ENCODE measurements at regions not wholly inside any gene's neighbourhood (a gene's known extent, or its start where the extent isn't known, plus 50 kb on each side); places are given as distances from the start of the nearest gene placed in this dataset.

GRCh38 chr5:68433923-68434879, 218.6 kb downstream of the PIK3R1 start (continued):
- TF ChIP-seq, protein P1, sequence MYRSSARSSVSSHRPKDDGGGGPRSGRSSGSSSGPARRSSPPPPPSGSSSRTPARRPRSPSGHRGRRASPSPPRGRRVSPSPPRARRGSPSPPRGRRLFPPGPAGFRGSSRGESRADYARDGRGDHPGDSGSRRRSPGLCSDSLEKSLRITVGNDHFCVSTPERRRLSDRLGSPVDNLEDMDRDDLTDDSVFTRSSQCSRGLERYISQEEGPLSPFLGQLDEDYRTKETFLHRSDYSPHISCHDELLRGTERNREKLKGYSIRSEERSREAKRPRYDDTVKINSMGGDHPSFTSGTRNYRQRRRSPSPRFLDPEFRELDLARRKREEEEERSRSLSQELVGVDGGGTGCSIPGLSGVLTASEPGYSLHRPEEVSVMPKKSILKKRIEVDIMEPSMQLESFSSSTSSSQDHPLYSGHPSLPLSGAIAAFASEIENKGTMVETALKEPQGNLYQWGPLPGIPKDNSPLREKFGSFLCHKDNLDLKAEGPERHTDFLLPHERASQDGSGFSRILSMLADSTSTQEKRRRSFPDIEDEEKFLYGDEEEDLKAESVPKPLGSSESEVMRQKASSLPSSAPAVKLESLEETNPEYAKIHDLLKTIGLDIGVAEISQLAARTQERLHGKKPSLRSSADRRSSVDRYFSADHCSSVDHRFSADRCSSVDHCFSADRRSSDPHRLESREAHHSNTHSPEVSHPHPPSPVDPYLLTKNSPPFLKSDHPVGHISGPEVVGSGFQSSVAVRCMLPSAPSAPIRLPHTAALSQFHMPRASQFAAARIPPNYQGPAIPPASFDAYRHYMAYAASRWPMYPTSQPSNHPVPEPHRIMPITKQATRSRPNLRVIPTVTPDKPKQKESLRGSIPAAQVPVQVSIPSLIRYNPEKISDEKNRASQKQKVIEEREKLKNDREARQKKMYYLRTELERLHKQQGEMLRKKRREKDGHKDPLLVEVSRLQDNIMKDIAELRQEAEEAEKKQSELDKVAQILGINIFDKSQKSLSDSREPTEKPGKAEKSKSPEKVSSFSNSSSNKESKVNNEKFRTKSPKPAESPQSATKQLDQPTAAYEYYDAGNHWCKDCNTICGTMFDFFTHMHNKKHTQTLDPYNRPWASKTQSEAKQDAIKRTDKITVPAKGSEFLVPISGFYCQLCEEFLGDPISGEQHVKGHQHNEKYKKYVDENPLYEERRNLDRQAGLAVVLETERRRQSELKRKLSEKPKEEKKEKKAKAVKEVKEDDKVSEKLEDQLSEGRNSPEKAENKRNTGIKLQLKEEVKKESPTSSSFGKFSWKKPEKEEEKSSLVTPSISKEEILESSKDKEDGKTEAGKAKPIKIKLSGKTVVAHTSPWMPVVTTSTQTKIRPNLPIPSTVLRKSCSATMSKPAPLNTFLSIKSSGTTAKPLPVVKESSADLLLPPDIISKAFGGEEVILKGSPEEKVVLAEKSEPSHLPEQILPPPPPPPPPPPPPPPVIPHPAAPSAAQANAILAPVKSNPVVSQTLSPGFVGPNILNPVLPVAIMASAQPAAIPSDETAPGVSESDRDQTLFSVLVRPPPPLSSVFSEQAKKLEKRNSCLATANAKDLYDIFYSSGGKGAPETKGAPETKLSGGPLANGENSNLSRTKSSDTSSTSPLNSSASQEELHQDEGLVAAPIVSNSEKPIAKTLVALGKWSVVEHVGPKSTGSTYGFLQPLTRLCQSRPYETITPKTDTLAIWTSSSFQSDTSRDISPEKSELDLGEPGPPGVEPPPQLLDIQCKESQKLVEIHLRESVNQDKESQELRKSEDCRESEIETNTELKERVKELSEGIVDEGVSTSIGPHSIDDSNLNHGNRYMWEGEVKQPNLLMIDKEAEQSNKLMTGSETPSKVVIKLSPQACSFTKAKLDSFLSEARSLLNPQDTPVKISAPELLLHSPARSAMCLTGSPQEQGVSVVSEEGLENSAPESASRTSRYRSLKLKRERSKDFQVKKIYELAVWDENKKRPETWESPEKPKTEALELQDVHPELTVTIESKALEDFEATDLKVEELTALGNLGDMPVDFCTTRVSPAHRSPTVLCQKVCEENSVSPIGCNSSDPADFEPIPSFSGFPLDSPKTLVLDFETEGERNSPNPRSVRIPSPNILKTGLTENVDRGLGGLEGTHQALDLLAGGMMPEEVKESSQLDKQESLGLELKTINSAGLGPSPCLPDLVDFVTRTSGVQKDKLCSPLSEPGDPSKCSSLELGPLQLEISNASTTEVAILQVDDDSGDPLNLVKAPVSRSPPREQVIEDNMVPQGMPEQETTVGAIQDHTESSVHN (CRISPR knock-in tag; IDR thresholded peaks at IDR 0.05): no peak
- TF ChIP-seq, protein P2, sequence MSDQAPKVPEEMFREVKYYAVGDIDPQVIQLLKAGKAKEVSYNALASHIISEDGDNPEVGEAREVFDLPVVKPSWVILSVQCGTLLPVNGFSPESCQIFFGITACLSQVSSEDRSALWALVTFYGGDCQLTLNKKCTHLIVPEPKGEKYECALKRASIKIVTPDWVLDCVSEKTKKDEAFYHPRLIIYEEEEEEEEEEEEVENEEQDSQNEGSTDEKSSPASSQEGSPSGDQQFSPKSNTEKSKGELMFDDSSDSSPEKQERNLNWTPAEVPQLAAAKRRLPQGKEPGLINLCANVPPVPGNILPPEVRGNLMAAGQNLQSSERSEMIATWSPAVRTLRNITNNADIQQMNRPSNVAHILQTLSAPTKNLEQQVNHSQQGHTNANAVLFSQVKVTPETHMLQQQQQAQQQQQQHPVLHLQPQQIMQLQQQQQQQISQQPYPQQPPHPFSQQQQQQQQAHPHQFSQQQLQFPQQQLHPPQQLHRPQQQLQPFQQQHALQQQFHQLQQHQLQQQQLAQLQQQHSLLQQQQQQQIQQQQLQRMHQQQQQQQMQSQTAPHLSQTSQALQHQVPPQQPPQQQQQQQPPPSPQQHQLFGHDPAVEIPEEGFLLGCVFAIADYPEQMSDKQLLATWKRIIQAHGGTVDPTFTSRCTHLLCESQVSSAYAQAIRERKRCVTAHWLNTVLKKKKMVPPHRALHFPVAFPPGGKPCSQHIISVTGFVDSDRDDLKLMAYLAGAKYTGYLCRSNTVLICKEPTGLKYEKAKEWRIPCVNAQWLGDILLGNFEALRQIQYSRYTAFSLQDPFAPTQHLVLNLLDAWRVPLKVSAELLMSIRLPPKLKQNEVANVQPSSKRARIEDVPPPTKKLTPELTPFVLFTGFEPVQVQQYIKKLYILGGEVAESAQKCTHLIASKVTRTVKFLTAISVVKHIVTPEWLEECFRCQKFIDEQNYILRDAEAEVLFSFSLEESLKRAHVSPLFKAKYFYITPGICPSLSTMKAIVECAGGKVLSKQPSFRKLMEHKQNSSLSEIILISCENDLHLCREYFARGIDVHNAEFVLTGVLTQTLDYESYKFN (CRISPR knock-in tag; conservative IDR thresholded peaks at IDR 0.05): peak; percentile 49; the same call in 1 of the 2 replicates
- TF ChIP-seq ZNF414 (CRISPR knock-in tag; IDR thresholded peaks at IDR 0.05) (no peak), ZNF143 (CRISPR knock-in tag; IDR thresholded peaks at IDR 0.05) (no peak), ATF6 (CRISPR knock-in tag; conservative IDR thresholded peaks at IDR 0.05) (no peak), EHMT2 (IDR thresholded peaks at IDR 0.05; ENCODE audit: borderline replicate concordance, low read depth, low read length) (no peak), ZNF558 (CRISPR knock-in tag; IDR thresholded peaks at IDR 0.05; ENCODE audit: borderline replicate concordance) (no peak), ZNF766 (CRISPR knock-in tag; IDR thresholded peaks at IDR 0.05; ENCODE audit: borderline replicate concordance) (no peak), ZNF101 (CRISPR knock-in tag; IDR thresholded peaks at IDR 0.05; ENCODE audit: borderline replicate concordance, low read depth) (no peak), AGO1 (IDR thresholded peaks at IDR 0.05; ENCODE audit: low read depth, low read length, poor library complexity, severe bottlenecking) (no peak), SMARCC2 (IDR thresholded peaks at IDR 0.05) (no peak), ZNF331 (CRISPR knock-in tag; IDR thresholded peaks at IDR 0.05) (no peak)

Data from HepG2 (cell line).